Pons (tissue), 1 donor: ENCODE measurements at regions not wholly inside any gene's neighbourhood (a gene's known extent, or its start where the extent isn't known, plus 50 kb on each side); places are given as distances from the start of the nearest gene placed in this dataset.
A peak's percentile ranks its signal among the peaks of the same experiment; 100 is the strongest.

Experiments used
- DNase-seq: peaks from one replicate; pipeline ENCODE4 v3.0.0-alpha.2; 2016; ENCODE audit warnings: low spot score

DNA sequence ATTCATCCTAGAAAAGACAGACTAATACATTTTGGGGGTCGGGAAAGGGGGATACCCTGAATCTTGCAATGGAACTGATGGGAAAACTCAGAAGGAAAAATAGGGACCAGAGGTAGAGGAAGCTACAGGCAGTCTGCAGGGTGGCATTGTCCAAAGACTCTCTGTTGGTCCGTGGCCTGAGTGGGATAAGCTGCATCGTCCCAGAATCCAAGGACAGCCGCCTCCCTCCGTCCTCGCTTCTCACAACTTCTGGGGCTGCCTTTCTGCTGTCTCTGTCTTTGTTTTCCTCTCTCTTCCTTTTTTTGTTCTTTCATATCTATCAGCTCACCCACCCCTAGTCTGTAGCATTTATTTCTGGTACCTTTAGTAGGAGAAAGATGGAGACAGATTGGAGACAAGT is 1052.6 kb upstream of the RBFOX1 start:
- DNase-seq, result no peak

DNA sequence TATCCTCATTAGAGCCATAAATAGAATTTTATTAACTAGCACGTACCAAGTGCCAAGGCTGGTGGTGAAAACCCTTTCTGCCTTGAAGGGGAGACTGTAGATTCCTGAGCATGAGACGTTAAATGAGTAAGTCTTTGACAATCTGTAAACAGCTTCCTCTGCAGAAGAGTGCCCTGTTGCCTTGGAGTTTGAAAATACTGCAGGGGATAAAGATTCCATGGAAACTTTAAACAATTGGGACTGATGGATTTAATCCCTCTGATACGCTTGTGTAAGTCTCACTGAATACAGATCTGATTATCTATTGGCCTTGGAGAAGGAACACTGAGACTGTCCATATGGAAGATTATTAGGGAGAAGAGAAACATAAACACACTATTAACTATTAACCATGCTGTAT is 1053.4 kb upstream of the RBFOX1 start:
- DNase-seq, result no peak

DNA sequence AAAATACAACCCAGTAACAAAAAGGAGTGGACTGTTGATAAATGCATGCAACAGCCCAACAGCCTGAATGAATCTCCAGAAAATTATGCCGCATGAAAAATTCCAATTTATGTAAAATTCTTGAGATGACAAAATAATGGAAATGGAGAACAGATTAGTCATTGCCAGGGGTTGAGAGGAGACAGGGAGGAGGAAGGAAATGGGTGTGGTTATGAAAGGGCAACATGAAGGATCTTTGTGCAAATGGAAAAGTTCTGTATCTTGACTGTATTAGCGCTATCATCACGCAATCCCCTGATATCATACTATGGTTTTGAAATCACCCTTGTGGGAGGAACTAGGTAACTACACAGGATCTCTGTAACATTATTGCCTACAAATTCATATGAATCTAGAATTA is 1058.3 kb upstream of the RBFOX1 start:
- no peak for DNase-seq

DNA sequence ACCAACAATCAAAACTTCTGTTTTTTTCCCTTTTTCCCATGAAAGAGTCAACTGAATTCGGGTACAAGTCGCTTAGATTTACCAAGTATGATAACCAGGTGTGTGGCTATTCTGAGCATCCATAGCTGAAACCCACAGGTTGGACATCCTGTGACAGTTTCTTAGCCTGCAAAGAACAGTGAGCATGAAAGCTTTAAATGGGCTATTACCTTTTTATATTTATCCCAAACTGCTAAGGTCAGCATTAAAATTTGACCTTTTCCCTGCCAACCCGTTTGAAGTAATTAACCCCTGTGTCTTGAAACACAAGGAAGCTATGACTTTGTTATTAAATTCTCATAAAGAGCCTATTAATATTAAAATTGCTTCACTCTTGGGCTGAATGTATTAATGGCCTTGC is 1065.0 kb upstream of the RBFOX1 start:
- no peak for DNase-seq

DNA sequence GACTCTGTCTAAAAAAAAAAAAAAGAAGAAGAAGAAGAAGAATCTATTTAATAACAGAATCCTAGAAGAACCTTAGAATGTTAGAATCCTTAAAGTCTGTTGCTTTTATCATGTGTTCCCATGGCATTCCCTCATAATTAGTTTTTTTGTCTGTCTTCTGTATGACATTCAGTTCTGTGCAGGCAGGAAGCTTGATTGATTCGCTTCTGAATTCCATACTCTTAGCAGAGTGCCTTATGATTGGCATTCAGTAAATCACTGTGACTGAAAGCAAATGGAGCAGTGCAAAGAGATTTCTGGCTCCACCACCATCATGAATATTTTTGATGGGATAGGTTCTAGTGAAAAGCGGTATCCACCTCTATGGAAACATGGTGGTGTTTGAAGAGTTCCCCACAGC is 1065.9 kb upstream of the RBFOX1 start:
- DNase-seq, result no peak

DNA sequence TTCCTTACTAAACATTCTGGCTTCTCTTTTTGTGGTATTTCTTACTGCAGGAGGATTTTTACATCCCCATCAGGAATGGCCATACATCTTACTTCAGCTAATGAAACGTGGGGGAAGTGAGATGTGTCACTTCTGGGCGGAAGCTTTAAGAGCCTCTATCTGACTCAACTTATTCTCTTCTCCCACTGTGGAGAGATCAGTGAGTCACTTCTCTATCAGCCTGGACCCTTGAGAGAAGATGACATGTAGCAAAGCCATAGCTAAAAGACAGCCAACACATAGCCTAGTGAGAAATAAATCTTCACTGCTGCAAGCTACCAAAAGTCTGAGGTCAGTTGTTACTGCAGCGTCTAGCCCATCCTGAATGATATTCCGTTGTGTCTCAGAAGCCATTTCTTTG is 1066.7 kb upstream of the RBFOX1 start:
- no peak for DNase-seq

DNA sequence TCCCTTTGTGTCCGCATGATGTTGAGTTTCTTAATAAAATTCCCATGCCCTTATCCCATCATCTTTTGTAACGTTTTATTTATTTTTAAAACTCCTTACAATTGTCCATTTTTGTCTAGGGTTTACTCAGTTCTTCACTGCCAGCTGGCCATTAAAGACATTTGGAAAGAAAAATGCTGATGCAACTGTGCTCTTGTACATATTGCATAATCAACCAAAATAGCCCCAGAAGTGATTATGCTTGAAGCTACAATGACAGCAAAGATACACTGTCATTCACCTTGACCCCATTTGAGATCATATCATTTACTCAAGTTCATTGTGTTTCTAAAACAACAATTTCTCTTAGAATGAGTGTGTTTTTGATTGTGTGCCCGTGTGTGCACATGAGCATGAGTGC is 1074.6 kb upstream of the RBFOX1 start:
- no peak for DNase-seq

DNA sequence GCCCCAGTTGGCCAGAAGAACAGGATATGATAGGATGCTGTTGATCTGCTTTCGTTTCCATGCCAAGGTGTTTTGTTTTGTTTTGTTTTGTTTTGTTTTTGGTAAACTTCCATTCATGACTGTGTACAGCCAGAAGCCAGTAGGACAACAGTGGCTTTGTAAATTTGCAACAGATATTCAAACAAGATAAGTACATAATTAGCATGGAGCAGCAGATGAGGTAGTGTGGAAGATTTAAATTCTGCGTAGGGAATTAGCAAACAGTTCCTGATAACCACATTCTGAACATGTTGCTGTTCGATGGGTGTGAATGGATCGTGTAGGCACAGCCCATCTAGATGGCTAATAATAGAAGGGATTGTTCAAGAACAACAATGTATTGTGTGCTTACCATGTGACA is 1080.1 kb upstream of the RBFOX1 start:
- peak; percentile 67 for DNase-seq

DNA sequence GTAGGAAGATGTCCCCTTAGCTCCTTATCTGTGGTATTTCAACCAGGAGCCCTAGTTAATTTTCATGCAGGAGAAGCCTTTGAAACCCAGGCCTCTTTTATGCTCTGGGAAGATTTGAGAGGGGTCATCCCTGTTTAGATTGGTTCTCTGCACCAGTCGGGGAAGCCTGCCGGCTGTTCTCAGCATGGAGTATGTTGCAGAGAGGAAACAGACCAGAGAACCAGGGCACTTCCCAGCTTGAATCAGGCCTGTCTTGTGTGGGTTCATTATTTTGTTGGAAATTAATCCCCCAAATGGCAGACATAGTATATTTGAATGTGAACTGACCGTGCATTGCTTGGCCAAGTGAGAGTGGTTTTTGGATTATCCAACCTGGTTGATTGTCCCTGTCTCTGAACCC is 1082.1 kb upstream of the RBFOX1 start:
- DNase-seq, result no peak

DNA sequence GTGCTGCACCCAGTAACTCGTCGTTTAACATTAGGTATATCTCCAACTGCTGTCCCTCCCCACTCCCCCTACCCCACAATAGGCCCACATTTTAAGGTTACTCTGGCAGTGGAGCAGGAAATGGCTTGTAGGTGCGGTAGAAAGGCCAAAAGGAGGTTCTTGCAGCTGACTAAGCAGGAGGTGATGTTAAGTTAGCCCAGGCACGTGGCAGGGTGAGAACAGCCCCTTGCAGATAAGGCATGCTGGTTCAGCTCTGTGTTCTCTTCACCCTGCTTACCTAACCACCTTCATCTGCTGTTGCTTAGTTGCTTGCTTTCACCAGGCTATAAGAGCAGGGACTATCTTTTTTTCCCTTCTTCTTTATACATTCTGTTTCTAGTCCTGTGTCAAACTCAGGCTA is 1082.8 kb upstream of the RBFOX1 start:
- no peak for DNase-seq

DNA sequence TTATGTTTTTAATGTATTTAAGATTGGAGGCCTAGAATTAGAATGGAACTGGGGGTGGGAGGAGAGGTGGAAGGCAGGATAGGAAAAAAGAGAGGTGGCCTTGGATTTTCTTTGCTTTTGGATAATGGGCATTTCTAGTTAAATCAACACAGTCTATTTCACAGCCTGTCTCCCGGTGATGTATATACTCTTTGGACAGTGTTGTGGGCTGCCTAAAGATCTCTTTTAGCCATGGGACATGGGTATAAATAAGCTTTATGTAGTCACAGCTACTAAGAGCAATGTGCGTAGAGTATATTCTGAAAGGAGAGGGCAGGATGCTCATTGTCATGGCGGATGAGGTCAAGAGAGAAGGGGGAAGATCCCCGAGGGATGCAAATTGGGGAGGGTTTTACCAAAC is 1084.4 kb upstream of the RBFOX1 start:
- DNase-seq, result no peak

DNA sequence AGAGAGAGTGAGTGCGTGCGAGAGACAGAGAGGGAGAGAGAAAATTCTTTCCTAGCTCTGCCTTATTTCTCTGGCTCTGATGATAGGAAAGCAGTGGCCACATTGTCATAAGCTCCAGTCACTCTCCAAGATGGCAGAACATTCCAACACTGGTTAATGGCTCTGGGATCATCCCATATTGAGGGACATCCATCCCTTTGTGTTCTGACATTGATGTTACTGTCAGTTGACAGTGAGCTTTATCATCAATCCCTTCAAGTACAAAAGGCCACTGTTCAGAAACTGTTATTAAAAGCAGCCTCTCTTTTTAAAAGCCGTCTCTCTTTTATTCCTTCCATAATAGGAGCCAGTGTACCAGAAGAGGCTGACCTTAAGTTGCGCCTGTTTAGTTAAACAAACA is 1084.9 kb upstream of the RBFOX1 start:
- DNase-seq, result peak; percentile 91

DNA sequence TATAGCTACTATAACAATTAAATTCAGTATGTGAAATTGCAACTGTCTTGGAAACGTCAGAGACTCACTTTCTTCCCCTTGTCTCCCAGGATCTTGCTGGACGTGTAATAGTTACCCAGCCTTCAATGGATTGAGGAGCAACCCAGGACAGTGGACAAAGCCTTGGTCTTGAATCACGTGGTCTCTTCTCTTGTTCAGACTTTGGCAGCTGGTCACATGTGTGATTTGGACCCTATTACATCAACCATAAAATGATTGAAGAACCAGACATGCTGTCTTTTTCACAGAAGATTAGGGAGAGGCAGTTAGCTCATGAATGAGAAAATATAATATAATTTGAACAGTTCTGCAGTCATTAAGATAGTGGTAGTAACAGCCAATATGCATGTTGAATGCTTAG is 1085.5 kb upstream of the RBFOX1 start:
- DNase-seq, result no peak

DNA sequence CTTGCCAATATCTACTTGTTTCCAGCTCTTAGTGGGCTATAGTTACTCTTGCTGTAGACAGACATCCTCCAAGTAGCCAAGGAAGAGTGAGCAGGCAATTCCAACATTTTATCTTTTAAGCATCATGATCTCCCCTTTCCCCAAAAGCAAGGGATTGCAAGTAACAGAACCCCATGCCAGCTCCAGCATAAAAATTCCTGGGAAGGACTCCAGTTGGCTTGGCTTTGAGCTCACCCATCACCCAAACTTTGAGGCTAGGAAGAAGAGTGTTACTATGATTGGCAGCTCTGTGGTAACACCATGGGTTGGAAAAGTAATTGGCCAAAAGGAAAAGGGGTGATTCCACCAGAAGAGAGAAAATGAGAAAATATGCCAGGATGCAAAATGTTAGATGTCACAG is 1086.4 kb upstream of the RBFOX1 start:
- no peak for DNase-seq

DNA sequence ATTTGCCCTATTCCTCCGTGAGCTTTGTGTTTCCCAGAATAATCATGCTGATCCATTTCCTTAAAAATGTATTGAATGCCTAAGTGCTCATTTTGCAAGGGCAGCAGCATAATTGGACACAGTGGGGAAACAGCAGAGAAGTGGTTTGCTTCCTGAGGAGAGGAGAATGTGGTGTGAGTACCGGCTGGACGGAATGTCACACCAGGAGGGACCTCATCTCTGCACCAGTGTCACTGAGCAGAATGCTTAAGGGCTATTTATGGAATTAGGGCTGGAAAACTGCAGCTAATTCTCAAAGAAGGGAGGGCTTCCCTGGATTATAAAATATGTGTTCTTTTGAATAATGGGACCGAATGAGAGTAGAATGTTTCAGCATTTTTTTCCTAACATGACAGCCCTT is 1100.6 kb upstream of the RBFOX1 start:
- no peak for DNase-seq

DNA sequence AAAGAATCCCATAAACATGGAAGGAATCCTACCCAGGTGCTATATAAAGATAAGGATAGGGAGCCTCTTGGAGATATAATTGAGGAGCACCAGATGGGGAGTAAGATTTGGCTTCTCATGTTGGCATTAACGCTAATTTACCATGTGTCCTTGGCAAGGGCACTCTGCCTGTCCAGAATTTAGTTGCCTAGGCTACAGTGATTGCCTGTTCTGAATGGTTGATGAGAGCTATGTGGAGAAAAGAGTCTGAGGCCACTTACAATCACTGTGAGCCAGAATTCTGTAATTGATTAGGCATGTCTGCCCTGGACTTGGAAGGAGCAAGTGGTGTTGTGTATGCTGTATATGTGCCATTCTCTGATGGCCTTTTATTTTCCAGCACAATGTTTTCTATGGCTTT is 1101.2 kb upstream of the RBFOX1 start:
- DNase-seq, result no peak

DNA sequence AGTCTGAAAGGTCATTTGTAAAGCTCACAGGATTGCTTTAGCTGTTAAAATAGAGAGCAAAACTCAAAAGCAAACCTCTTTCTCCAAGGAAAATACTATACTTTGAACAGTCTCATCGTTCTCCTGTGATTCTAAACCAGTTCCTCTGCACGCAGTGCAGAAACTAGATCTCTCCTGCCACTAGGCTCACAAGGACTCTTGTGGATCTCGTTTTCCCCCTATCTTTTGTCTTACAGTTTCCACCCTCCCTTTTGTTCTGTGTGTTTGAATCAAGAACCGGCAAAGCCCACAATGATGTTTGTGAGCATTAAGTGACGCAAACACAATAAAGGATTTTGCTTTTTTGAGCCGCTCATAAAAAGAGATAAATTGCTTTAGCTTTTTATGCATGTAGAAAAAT is 1103.5 kb upstream of the RBFOX1 start:
- no peak for DNase-seq

DNA sequence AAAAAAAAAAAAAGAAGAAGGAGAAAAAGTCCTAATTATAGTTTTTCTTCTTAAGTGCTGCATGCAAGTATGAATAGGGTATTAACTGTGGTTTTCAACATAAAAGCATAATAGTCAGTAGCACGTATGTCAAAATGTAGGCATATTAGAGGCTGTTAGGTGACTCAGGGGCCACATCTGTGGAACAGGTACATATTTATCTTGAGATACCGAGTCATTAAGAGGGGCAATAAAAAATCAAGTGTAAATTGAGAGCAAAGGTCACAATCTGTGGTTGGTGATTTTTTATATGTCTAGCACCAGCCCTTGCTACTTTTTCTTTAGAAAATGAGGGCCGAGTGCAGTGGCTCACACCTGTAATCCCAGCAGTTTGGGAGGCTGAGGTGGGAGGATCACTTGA is 1113.8 kb upstream of the RBFOX1 start:
- no peak for DNase-seq

DNA sequence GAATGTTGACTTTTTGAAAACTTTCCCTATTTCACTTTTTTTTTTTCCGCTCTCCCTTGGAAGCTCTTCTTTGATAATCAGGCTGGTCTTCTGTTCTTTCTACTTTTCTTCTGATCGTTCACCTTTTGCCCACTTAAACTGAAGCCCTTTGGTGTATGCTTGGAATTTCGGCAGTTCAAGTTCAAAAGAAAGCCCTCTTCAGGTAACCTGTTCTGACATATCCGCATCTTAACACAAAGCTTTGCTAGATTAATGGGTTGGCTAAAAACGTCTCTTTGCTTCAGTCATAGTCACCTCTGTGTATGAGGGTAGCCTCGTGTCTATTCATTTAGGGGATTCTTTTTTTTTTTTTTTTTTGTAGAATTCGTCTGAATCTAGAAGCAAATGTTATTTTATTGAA is 1115.8 kb upstream of the RBFOX1 start:
- no peak for DNase-seq

DNA sequence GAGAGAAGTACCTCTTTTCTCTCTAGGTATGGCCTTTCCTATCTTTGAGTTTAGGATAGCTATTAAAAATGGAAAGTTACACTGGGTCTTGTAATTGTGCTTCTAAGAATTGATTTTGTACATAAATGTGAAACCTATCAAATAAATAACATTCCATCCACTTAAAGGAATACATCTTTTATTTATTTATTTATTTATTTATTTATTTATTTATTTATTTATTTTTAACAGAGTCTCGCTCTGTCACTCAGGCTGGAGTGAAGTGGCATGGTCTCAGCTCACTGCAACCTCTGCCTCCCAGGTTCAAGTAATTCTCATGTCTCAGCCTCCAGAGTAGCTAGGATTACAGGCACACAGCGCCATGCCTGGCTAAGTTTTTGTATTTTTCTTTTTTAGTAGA is 1114.0 kb upstream of the EEF2KMT start:
- DNase-seq, result no peak

DNA sequence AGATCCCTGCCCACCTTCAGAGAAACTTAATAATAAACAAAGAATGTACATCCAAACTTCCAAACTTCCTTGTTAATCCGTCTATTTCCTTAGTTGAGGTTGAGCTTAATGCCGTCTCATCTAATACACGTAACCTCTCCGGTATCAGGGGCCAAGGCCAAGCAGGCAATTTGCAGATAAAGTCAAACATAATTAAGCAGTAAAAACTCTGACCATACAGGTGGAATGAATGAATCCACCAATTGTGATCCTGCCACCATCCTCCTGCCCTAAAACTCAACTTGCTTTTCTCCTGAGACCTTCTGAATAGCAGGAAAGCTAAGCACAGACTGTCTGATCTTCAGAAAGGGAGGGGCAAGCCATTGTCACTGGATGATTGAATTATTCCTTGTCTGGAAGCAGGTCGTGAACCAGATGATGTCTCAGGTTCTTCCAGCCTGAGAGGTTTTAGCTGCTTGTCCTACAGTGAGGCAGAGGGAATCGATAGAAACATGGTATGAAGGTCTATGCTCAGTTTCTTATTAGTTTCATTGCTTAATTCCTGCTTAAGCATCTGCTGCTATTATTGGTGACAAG is 1111.8 kb upstream of the EEF2KMT start:
- DNase-seq, result no peak

DNA sequence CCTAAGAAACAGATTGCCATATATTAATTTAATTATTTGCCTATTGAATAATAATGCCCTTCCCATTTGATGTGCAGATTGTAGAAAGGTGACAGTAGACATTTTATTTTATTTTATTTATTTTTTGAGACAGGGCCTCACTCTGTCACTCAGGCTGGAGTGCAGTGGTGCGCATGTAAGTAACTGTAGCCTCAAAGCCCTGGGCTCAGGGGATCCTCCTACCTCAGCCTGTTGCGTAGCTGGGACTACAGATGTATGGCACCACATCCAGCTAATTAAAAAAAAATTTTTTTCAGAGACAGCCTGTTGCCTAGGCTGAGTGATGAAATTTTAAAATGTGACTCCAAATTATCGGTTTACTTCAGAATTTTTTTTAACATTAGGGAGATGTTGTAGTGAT is 1110.0 kb upstream of the EEF2KMT start:
- DNase-seq, result no peak

DNA sequence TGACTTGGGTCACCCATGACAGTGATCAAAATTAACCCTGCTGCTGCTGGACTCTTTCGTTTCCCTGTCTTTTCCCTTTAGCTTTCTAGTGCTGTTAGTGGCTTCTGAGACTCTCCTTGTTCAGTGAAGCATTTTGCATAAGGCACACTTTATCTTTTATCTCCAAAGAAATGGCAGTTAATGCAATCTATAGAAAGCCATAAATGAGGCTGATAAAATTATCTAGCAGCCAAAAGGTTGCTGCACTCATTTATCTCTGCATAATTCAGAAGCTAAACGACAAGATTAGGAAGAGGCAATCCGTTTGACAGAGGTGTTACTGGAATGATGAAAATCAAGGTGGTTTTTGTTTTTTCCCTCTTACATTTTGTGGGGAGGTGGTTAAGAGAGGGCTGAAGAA is 1109.5 kb upstream of the EEF2KMT start:
- no peak for DNase-seq

DNA sequence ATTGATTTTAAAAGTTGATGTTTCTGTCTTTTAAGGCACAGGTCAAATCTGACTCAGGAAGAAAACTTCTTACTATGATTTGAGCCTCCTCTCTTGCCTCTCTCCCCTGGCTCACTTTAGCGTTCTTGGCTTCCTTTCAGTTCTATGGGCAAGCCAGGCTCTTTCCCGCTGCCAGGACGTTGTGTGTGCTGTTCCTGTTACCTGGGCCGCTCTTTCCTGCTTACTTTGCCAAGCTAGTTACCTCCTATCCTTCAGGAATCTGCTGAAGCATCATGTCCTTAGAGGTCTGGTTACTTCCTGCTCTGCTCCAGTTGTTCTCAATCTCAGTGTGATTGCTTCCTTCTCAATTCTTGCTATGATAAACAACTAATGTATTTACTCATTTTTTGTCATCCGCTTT is 1108.5 kb upstream of the EEF2KMT start:
- no peak for DNase-seq

DNA sequence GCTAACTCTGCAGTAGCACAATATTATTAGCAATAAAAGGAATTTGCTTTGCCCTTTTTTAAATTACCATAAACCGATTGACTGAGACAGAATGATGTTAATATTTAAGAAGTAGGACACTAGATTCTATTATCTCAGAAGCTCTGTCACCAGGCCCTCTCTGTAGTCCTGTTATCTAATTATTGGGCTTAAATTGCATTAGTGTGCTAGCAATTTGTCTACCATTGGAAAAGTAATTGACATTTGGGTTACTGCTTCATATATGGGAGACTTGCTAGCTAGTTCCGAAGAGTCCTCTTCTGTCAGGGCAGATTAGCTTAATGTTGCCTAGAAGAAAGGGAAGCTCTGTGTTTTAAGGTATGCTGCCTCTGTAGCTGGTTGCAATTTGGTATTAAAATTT is 1107.3 kb upstream of the EEF2KMT start:
- no peak for DNase-seq
